OCI-LY7 (cell line): ENCODE measurements at regions not wholly inside any gene's neighbourhood (a gene's known extent, or its start where the extent isn't known, plus 50 kb on each side); places are given as distances from the start of the nearest gene placed in this dataset.

Experiments used
- EZH2phosphoT487 ChIP-seq: fragments of 200-600 bp; sonication (generic); IDR thresholded peaks from 2 replicates; pipeline ENCODE4 v1.6.1; 2018; ENCODE audit warnings: low read depth, borderline replicate concordance, mild to moderate bottlenecking, mixed run types, antibody characterized with exemption, low read length, moderate library complexity, mixed read lengths
- TF ChIP-seq, protein P1 (sequence below): fragments of 200-600 bp; sonication (generic); conservative IDR thresholded peaks from 2 replicates; pipeline ENCODE4 v1.5.1; 2014; ENCODE audit warnings: mild to moderate bottlenecking, antibody characterized with exemption, low read length, moderate library complexity, mixed read lengths

DNA sequence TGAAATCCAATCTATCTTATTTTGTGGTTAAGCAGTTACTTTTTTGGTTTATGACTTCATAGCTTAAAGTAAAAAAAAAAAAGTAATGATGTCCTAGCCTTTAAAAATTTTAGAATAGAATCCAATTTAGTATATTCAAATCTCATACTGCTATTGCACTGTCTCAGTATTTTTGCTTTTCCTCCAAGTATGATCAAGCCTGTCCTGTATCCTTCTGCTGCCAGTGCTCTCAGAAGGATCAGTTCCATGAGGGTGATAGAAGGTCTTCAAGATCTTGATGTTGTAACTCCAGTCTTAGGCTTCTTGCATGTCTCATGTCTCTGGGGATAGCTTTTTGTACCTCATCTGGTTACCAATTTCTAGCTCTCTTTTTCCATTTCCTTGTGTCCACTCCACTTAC is 324.2 kb upstream of the FAR2 start:
- TF ChIP-seq, protein P1, sequence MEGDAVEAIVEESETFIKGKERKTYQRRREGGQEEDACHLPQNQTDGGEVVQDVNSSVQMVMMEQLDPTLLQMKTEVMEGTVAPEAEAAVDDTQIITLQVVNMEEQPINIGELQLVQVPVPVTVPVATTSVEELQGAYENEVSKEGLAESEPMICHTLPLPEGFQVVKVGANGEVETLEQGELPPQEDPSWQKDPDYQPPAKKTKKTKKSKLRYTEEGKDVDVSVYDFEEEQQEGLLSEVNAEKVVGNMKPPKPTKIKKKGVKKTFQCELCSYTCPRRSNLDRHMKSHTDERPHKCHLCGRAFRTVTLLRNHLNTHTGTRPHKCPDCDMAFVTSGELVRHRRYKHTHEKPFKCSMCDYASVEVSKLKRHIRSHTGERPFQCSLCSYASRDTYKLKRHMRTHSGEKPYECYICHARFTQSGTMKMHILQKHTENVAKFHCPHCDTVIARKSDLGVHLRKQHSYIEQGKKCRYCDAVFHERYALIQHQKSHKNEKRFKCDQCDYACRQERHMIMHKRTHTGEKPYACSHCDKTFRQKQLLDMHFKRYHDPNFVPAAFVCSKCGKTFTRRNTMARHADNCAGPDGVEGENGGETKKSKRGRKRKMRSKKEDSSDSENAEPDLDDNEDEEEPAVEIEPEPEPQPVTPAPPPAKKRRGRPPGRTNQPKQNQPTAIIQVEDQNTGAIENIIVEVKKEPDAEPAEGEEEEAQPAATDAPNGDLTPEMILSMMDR, result no peak
- TF ChIP-seq EZH2phosphoT487, result no peak
